ENCODE measurements at regions not wholly inside any gene's neighbourhood (a gene's known extent, or its start where the extent isn't known, plus 50 kb on each side); places are given as distances from the start of the nearest gene placed in this dataset.

DNA sequence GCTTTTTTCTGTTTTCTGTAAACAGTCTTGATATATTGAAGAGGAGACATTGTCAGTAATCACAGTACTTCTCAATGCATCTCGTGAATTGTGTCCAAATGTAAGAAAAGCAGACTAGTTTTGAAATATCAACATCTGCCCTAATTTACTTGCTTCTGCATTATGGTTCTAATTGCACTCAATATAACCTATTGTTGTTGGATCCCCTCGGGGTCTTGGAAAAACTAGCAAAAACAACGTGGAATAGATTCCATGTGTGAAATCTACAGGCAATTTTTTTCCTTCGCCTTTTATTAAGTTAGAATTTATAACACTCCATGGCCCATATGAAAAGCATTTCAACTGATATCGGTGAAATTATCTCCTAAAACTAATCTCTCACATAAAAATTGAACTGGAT, 236.5 kb downstream of the TTLL7 start:
- DNase-seq (no peak), ATAC-seq (no peak)
- Histone ChIP-seq H3K36me3 (no peaks in the 10 kb centered on the region), H3K9me3 (no peaks in the 10 kb centered on the region), H3K4me1 (peaks cover 0 to 31% (median 6%) of the 10 kb centered on the region in 4 donors), H3K4me3 (no peak overlapping the region), H3K27ac (peak overlapping the region in 1 of 3 donors; percentile 44), H3K27me3 (no peaks in the 10 kb centered on the region)
- TF ChIP-seq POLR2A (IDR thresholded peaks at IDR 0.05): no peak
- TF ChIP-seq, protein P1, sequence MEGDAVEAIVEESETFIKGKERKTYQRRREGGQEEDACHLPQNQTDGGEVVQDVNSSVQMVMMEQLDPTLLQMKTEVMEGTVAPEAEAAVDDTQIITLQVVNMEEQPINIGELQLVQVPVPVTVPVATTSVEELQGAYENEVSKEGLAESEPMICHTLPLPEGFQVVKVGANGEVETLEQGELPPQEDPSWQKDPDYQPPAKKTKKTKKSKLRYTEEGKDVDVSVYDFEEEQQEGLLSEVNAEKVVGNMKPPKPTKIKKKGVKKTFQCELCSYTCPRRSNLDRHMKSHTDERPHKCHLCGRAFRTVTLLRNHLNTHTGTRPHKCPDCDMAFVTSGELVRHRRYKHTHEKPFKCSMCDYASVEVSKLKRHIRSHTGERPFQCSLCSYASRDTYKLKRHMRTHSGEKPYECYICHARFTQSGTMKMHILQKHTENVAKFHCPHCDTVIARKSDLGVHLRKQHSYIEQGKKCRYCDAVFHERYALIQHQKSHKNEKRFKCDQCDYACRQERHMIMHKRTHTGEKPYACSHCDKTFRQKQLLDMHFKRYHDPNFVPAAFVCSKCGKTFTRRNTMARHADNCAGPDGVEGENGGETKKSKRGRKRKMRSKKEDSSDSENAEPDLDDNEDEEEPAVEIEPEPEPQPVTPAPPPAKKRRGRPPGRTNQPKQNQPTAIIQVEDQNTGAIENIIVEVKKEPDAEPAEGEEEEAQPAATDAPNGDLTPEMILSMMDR (IDR thresholded peaks at IDR 0.05): no peak
- intact Hi-C loops (cut with DNase I): no loop called here
- 91% methylated on average over 5 of the region's 5 CpGs for WGBS (ENCODE audit: insufficient coverage, low coverage, low lambda C conversion rate, missing lambda C conversion rate)

DNA sequence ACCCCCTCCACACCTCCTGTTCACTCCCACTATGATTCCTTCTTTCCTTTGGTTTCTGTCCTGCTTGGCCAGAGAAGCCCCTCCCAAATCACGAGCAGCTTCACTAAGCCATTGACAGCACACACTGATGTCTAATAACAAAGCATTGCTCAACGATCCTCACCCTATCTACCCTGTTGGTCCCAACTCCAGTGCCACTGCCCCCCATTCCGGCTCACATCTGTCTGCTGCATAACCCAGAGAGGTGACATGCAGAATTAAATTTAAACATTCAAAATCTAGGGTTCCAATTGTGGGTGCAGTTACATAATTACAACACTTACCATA, 236.9 kb downstream of the TTLL7 start:
- Histone ChIP-seq H3K27me3 (no peaks in the 10 kb centered on the region), H3K4me1 (peaks cover 0 to 33% (median 6%) of the 10 kb centered on the region in 4 donors), H3K27ac (peak overlapping the region in 2 of 3 donors; percentile 27 to 44), H3K36me3 (no peaks in the 10 kb centered on the region), H3K4me3 (peak overlapping the region in 2 of 3 donors; percentile 7 to 20), H3K9me3 (no peaks in the 10 kb centered on the region)
- intact Hi-C loops (cut with DNase I): no loop called here
- ATAC-seq (peak; percentile 41 to 54 (median 42)), DNase-seq (no peak)
- TF ChIP-seq POLR2A (IDR thresholded peaks at IDR 0.05): no peak
- TF ChIP-seq, protein P1 (IDR thresholded peaks at IDR 0.05): no peak
- WGBS (ENCODE audit: insufficient coverage, low coverage, low lambda C conversion rate, missing lambda C conversion rate): 33% methylated on average over 3 of the region's 3 CpGs

DNA sequence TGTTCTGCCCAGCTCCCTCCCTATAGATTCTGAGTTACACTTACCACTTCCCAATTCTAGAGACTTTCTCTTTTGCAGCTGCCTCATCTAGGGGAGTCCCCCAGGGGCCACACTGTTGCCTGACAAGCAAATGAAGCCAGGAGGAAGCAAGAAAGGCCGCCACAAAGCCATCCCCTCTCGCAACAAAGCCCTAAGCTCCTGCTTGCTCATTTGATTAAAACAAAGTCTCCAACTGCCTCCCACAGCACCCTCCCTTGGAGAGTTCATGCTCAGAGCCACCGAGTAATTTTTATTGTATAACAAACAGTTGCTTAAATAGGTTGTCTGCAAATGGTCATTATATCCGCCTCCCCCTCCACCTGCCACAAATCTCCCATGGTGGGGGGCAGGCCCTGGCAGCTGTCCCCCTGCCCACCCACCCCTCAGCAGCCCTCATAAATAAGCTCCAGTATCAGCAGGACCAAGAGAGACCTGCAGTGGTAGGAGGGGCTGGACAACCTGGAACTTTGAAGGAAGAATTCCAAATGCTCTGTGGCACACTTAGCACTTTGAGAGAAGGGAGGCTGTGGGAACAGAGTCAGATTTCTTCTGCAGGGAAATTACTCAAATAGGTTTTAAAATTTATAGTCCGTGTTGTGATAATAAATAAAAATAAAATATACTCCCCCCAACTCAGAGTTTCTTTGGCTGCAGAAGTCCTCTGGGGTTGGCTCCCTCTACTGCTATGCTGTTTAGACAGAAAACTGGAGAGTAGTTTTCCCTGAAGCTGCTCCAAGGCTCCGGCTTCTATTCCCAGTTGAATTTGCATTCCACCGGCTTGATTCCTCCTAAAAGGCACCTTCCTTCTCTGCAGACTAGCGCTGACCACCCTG, 237.5 kb downstream of the TTLL7 start:
- TF ChIP-seq POLR2A (IDR thresholded peaks at IDR 0.05): no peak
- peak; percentile 13 to 46 (median 26) for ATAC-seq
- DNase-seq: no peak
- Histone ChIP-seq H3K27ac (peak overlapping the region in 2 of 3 donors; percentile 27 to 44), H3K4me1 (peaks cover 0 to 31% (median 6%) of the 10 kb centered on the region in 4 donors), H3K36me3 (no peaks in the 10 kb centered on the region), H3K4me3 (peak overlapping the region in 2 of 3 donors; percentile 7 to 20), H3K27me3 (no peaks in the 10 kb centered on the region), H3K9me3 (no peaks in the 10 kb centered on the region)
- intact Hi-C loops (cut with DNase I): no loop called here
- WGBS (ENCODE audit: insufficient coverage, low coverage, low lambda C conversion rate, missing lambda C conversion rate): 44% methylated on average over 8 of the region's 8 CpGs

DNA sequence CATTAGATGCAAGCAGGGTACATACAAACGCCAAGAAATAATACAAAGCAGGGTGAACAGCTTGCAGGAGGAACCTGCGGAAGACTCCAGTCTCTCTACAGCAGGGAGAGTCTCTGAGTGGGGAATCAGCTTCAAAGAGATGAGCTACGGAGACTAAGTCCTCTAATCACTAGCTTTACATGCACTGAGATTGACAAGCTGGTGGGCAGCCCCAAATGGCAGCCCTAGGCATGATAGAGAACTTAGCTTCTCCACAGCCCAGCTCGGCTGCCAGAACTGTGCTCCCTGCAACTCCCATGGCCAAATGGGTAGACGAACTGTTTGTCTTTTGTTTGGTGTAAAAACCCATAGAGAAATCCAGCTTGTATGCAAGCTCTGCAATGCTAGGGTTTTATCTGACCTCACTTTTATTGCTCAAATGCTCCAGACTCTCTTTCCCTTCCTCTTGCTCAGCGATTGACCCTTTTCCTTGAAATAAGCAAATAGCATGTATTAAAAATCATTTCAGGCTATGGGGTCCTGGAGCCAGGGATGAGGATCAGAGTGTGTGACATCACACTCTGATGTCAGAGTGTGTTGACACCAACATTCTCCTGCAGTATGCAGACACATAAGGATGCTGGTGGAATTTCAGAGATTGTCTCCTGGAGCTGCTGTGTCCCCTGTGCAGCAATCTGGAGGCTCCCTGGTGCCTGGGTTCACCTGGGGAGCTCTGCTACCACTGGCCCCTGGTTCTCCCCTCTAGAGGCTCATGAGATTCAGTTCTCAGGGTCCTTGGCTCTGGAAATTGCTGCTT, 238.5 kb downstream of the TTLL7 start:
- DNase-seq (no peak), ATAC-seq (no peak)
- no peaks in the 10 kb centered on the region for H3K9me3 ChIP-seq
- intact Hi-C loops (cut with DNase I): no loop called here
- no peak for TF ChIP-seq POLR2A (IDR thresholded peaks at IDR 0.05)
- TF ChIP-seq, protein P1 (IDR thresholded peaks at IDR 0.05): no peak
- no peak overlapping the region for H3K27ac ChIP-seq
- WGBS (ENCODE audit: insufficient coverage, low coverage, low lambda C conversion rate, missing lambda C conversion rate): 78% methylated on average over 5 of the region's 6 CpGs
- H3K36me3 ChIP-seq: no peaks in the 10 kb centered on the region
- H3K4me1 ChIP-seq: peaks cover 0 to 21% (median 6%) of the 10 kb centered on the region in 4 donors
- H3K27me3 ChIP-seq: no peaks in the 10 kb centered on the region
- no peak overlapping the region for H3K4me3 ChIP-seq

Data from right lobe of liver (tissue), 6 donors.